Left renal cortex interstitium (tissue), 4 donors: ENCODE measurements at regions not wholly inside any gene's neighbourhood (a gene's known extent, or its start where the extent isn't known, plus 50 kb on each side); places are given as distances from the start of the nearest gene placed in this dataset.
"Not testable (repeated sequence)": the region's sequence is repeated elsewhere in the genome, so short reads cannot be mapped to it uniquely, and the experiment has no call there.

Experiments used
- DNase-seq, 4 donors: peaks; one replicate each; pipeline ENCODE4 v3.0.0-alpha.2; 2013; ENCODE audit warnings: low read depth in 4 of 4, low spot score in 2 of 4, missing footprints in 1 of 4

DNA sequence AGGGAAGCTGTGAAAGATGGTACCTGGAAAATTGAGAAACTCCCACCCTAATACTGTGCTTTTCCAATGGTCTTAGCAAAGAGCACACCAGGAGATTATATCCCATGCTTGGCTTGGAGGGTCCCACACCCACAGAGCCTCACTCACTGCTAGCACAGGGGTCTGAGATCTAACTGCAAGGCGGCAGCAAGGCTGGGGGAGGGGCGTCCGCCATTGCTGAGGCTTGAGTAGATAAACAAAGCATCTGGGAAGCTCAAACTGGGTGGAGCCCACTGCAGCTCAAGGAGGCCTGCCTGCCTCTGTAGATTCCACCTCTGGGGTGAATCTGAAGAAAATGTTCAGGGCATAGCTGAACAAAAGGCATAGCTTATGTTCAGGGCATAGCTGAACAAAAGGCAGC, 510.6 kb upstream of the LMO3 start:
- not testable (repeated sequence) for DNase-seq

DNA sequence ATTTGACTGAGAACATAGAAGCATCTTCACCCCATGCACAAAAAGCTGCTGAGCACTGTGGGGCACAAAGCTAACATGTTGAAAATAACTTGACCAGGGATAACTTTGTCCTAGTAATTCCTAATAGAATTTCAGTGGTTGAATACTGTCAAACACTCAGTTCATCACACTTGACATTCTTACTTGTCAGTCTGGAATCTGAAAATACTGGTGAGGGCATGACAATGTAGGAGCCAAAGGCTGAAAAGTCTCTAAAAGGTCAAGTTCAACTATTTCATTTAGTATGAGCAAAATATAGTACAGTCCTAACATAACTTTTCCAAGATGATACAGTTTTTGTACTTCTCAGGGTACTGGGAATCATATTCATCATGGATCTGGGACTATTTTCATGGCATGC, 504.4 kb upstream of the LMO3 start:
- DNase-seq, result no peak

DNA sequence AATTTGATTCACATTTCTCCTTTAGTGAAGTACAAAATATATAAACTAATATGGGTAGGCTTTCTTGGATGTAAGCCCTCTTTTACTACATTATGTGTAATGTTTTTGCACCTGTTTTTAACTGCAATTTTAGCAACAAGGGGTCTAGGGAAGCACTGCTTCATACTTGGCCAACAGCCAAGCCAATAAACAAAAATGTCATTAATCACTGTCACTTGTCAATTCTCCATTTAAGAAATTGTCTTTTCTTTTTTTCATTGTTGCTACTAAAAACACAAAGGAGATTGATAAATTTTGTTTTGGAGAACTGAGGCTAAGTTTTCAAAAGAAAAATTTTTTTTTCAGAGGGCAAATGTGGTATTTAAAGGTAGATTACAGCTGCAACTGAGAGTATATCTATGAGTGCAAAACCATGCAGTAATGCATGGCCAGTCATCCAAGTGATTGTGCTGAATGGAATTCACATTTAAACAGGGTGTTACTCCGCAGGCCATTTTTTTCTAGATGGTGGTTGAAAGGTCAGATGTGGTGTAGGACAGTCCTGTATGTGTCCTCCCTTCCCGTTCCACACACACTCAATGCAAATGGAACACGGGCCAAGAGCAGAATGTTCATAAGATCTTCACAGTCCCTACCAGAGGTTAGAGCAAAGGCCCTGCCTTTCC, 503.0 kb upstream of the LMO3 start:
- DNase-seq, result no peak

DNA sequence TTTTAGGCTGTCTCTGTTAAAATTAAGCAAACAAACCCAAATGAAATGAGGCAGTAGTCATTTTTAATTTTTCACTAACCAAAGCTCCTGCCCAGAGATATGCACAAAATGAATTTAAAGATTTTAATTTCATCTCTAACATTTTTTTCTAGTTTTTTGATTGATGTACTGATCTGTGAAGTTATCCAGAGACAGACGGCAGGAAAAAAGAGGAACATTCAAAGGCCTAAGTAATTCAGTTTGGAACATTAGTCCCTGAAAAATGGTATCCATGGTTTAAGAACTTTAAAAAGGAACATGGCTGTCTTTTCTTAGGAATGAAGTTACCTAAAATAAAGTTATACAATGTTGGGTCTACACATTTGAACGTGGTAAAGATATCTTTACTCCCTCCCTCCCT, 498.8 kb upstream of the LMO3 start:
- no peak for DNase-seq

DNA sequence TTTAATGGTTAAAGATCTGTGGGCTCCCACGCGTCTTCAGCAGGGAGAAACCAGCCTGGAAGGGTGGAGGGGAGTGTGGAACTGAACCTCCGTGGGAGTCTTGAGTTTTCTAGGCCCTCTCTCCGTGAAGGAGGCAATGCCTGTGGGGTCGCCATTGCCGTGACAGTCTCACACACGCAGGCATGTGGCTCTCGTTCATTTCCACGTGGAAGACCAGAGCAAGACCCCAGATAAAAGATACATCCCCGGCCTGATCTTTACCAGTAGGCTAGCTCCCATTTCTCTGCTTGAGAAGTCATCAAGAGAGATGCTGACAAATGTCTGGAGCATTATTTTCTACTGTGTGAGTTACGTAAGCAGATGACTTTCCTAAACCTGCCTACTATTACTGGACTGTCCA, 491.7 kb upstream of the LMO3 start:
- no peak for DNase-seq

DNA sequence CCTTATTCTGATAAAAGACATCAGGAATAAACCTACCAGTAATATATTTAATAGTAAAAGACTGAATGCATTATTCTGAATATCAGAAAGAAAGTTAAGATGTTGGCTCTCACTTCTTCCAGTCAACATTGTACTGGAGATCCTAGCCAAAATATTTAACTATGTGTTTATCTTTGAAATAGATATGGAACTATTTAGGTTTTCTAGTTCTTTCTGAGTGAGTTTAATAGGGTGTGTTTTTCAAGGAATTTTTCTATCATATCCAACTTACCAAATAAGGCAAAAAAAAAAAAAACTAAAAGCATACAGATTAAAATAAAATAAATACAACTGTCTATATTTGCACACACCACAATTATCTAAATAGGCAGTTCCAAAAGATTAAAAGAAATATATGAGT, 478.9 kb upstream of the LMO3 start:
- DNase-seq, result no peak

DNA sequence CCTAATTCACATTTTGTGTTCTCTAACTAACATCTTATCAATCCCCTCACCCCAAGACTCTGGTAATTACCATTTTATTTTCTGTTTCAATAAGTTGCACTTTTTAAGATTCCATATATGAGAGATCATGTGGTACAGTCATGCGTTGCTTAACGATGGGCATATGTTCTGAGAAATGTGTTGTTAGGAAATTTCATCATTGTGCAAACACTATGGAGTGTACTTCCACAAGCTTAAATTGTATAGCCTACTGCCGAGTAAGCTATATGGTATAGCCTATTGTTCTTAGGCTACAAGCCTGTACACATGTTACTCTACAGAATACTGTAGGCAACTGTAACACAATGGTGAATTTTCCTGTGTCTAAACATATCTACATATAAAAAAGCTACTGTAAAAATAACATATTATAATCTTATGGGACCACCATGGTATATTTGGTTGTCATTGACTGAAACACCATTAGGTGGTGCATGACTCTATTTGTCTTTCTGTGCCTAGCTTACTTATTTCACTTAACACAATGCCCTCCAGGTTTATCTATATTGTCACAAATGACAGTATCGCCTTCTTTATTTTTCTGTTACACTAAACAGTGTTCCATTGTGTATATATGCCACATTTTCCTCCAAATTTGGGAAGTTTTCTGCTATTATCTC, 473.4 kb upstream of the LMO3 start:
- no peak for DNase-seq

DNA sequence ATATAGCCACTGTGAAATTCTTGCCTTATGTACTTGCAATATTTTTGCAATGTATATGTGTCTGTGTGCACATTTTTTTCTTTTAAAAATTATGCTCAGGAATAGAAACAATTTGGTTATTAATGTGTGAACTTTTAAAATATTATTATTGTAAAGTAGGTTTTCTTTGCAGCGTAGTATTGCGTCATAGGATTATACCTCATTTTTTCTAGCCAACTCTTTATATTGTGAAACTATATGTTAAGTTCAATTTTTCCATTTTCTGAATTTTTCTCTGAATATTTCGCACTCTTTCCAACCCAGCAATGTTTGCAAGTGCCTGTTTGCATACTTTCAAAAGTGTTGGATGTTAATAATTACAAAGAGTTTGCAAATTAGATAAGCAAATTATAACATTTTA, 471.6 kb upstream of the LMO3 start:
- no peak for DNase-seq

DNA sequence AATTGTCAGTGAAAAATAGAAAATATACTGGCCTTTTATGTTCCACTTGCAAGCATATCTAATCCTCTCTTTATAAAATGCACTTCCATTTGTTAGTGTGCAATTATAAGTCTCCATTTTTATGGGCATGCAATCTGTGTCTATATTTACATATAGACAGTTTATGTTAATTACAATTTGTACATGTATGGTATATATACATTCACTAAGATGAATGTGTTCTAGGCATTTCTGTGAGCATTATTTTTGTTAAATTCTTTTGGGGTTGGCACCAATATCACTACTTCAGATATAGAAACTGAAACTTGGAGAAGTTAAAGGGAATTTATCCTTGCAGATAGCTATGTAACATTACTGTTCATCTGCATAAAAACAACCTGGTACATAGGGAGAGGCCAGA, 470.8 kb upstream of the LMO3 start:
- DNase-seq, result no peak

DNA sequence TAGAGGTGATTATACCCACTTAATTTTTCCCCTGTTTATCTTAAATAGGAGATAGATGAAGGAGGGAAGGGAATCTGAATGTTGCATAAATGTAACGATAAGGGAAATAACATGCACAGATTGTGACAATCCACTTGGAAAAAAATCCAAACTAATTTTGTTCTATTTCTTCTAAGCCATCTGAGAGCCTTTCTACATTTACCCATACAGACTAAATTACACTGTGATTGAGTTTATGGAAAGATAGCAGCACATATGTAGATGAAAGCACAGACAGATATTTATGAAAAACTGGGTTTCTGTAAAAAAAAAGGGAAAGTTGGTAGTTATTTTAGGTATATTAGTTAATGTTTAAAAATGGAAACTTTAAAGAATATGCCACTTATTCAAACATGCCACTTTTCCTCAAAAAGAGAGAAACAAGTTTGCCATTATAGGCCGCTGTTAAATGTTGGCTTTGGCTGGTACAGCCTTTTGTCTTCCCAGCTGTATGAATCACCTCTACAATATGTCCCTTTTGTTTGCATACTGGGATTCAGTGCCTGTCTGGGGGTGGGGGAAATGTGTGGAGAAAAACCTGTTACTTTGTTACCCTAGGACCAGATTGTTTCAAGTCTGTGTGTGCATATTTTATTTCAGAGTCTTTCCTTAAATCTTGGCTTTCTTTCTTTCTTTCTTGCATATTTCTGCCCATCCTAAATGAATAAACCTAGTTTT, 470.2 kb upstream of the LMO3 start:
- DNase-seq, result no peak

DNA sequence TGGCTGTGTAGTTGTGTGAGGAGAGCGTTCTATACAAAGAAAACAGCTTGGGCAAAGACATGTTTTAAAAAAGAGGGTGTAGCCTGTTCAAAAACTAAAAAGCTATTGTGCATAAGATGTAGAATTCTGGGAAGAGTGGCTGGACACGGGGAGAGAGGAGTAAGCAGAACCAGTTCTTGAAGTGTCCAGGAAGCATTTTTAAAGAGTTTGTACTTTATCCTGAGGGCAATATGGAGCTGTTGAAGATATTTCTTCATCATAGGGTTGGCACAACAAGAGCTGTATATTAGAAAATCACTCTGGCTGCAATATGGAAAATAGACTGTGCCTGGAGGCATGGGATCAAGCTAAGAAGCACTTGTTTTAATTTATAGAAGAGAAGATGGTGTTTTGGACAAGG, 458.9 kb upstream of the LMO3 start:
- DNase-seq, result no peak

DNA sequence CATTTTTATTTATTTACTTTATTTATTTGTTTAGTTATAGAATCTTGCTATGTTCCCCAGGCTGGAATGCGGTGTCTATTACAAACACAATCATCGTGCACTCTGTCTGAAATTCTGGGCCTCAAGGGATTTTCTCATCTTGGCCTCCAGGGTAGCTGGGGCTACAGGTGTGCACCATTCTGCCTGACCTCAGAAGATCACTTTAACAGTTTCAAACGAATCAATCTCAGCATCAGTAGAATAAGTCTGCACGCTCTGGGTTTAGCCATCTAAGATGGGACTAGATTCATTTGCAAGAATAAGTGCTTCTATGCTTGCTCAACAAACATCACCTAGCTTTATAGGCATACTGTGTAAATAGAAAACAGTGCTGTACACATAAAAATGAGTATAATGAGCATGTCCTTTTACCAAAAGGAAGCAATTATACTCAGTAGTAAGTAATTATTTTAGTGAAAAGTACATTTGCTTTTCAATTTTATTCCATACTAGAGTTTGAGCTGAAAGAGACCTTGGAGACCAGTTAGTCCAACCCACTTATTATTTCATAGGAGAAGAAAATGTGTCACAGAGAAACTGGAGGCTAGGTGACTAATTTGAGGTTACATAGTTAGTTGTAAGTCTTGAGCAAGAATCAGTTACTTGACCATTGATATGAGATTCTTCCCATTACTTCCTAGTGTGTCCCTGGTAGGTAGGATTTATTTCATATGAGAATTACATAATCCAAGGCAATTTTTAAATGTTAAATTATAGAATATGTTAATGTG, 456.5 kb upstream of the LMO3 start:
- DNase-seq, result no peak

DNA sequence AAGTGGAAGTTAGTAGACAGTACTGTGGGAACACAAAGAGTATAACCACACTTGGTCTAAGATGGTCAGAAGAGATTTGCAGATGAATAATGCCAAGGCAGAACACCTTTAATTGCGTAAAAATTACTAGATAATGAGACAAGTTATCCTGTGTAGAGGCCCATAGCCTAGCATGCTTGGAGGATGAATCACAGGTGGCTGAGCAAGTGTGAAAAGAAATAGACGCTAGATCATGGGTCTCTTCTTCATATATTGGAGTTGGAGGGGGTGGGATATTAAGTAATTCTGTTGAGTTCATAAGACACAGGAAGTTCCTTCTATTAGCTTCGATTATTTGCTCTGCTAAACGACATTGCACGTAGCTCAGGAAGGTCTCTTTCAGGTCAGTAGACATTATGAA, 454.3 kb upstream of the LMO3 start:
- DNase-seq, result no peak

DNA sequence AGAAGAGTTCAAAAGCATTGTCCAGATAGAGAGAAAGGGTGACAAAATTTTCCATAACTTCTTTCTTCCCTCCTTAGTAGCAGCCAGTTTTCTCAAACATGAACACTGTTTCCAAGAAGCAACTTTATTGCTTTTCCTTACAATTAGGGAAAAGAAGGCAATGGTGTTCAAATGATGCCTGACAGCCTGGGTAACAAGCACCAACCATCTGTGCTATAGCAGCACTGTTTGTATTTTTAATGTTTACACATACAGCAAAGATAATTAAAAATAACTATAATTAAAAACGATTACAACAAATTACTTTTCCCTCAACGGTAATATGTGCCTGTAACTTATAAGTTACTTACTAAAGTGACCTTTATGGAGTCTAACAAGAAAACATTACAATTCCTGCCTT, 450.6 kb upstream of the LMO3 start:
- no peak for DNase-seq

DNA sequence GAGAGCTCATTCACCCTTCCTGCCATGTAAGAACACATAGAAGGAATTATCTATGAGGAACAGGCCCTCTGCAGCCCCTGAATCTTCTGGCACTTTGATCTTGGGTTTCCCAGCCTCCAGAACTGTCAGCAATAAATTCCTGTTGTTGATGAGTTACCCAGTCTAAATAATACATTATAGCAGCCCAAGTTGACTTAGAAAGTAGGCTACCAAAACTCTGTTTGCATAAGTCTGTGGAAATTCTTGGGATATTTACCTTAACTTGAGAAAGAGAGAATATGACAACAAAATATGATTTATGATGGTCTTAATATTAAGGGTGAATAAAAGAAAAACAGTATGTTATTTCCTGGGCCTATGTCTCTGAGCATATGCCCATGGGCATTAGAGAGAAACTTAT, 433.0 kb upstream of the LMO3 start:
- no peak for DNase-seq

DNA sequence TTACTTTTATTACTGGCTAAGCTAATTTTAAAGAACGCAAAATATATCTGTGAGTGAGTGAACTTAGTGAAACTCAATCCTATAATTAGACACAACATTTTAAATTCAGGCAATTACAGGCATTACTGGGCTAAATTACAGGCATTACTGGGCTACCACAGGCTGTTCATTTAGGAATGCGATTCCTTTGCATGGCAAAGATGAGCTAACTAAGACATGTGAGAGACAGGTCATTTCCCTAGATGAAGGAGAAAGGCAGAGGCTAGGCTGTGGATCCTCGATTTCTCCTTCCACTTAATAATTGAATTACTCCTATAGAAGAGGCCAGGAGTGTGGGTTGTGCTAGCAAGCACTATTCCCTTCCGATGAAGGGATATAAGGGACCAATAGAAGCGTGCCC, 429.4 kb upstream of the LMO3 start:
- no peak for DNase-seq

DNA sequence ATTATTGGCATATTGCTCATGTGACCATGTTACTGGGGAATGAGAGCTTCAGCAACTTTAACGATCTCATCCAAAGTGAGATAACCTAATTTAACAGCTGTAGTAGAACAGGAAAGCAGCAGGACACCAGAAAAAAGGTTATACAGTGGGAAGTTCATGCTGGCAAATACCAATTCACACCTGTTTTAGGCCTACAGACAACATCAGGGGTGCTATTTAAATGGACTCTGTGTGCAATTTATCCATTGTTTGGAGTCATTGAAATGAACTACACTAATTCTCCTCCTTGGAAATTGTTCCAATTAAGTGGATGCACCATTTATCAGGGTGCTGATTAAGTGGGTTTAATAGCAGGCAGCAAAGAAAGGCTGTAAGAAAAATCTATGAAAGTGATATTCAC, 424.4 kb upstream of the LMO3 start:
- DNase-seq, result no peak

DNA sequence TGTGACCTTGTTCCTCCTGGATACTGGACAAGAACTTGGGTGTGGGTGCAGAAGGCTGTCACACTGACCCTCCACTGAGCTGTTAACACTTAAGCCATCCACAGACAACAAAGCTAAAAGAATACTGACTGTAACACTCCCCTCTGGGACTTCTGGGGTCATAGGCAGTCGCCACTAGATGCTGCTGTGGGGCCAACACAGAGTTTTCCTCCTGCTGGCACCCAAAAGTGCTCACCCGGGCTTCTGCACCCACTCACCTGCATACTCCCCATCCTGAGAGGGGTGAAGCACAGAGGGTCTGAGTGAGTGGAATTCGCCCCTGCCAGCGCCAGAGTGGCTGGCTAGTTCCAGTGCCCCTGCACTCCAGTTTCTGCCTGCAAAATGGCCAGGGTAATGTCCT, 422.4 kb upstream of the LMO3 start:
- DNase-seq, result no peak

DNA sequence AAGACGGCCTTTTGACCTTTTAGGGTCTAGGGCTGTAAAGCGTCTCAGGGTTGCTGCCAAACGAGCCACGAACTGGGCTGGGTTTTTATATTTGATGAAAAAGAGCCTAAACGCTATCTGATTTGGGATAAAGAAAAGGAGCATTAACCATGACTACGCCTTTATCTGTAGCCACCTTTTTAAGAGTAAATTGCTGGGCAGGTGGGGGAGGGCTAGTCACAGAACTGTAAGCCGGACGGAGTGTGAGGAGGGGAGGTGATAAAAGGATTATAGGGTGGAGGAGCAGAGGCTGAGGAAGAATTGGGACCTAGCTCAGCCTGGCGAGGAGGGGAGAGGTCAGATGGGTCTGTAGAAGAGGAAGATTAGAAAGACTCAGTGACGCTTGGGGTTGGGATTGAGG, 419.5 kb upstream of the LMO3 start:
- DNase-seq, result not testable (repeated sequence)

DNA sequence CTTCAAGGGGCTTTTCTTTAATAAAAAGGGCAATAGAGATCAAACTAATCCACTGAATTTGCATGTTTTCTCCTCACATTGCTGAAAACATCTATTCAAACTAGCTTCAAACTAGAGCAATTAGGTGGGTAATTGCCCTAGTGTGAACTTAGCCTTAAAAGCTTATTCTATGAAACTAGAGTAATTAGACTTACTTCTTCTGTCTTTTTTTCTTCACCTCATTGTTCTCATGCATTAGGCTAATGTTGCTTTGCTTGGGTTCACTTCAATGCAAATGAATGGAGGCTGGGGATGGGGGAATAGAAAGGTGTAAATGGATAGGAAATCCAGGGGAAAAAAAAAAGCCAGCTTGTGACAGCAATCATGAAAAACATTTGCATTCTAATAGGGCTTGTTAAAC, 414.8 kb upstream of the LMO3 start:
- DNase-seq, result no peak

DNA sequence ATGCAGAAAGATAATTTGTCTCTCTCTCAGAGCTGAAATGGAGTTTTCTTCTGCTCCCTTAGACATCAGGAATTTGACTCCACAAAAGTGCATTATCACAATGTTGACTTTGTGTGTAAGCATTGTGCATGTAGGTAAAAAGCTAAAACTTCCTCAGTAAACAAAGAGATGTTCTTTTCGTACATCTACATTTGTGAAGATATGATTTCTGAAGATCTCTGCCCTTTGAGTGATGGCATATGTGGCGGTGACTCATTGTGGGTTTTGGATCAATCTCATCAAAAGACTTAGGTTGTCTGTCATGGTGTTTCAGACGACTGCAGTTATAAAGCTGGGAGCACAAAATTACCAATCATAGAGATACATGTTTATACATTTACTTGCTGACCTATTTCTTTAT, 411.4 kb upstream of the LMO3 start:
- DNase-seq, result no peak
